A549 (cell line): ENCODE measurements at regions not wholly inside any gene's neighbourhood (a gene's known extent, or its start where the extent isn't known, plus 50 kb on each side); places are given as distances from the start of the nearest gene placed in this dataset.

Experiments used
- ATAC-seq, 2 experiments: fragments of 200-7000 bp in 1 of 2; fragments of >200 bp in 1 of 2; cut with Nextera tagmentation in 1 of 2; cut with Tn5 transposase in 1 of 2; 3 replicates each; pipeline versions ENCODE4 v1.8.0 to v1.9.1; 2018 to 2020; ENCODE audit warnings: mild to moderate bottlenecking in 1 of 2, moderate library complexity in 1 of 2
- CTCF ChIA-PET: fragments of 300-600 bp; sonication (Branson Sonifier 250); formaldehyde crosslinking; extraction: SDS; loops from one replicate; lab custom pipeline; 2021; ENCODE audit warnings: antibody characterized with exemption, inconsistent platforms; lab: Yijun Ruan, JAX
- POLR2A ChIA-PET: fragments of 350-600 bp; formaldehyde crosslinking; extraction: SDS; loops from one replicate; lab custom pipeline; 2021; ENCODE audit warnings: antibody characterized with exemption, inconsistent platforms; lab: Yijun Ruan, JAX
- DNase-seq, 2 experiments: peaks; one replicate each; pipeline versions ENCODE4 v3.0.0 to v3.0.0-alpha.2; 2011 to 2016; ENCODE audit warnings: low read depth in 1 of 2, low spot score in 1 of 2
- FAIRE-seq: peaks from 2 replicates; lab custom pipeline; 2011; peaks lifted over from hg19 to GRCh38; lab: Jason Lieb, UNC
- H3K27ac ChIP-seq, 2 experiments: fragments of >200 bp; sonication (Bioruptor Twin); formaldehyde crosslinking; 3 replicates each; pipeline ENCODE4 v1.5.1; 2016 to 2017
- H3K4me1 ChIP-seq: fragments of >200 bp; sonication (Bioruptor Twin); formaldehyde crosslinking; 3 replicates; pipeline ENCODE4 v1.6.1; 2016
- H3K4me2 ChIP-seq: fragments of >200 bp; sonication (Bioruptor Twin); formaldehyde crosslinking; 3 replicates; pipeline ENCODE4 v1.6.1; 2016
- H3K4me3 ChIP-seq: fragments of >200 bp; sonication (Bioruptor Twin); formaldehyde crosslinking; 3 replicates; pipeline ENCODE4 v1.5.1; 2016
- H3K9me3 ChIP-seq: fragments of >200 bp; sonication (Bioruptor Twin); formaldehyde crosslinking; 3 replicates; pipeline ENCODE4 v1.6.1; 2016
- BCL3 ChIP-seq: fragments of >200 bp; sonication (Bioruptor Twin); formaldehyde crosslinking; IDR thresholded peaks from 3 replicates; pipeline ENCODE4 v1.6.1; 2016
- CEBPB ChIP-seq, 2 experiments: fragments of >200 bp in 1 of 2; sonication (Bioruptor Twin) in 1 of 2; formaldehyde crosslinking in 1 of 2; IDR thresholded peaks; 2 replicates each; pipeline ENCODE4 v1.6.1; 2012 to 2016
- CHD2 ChIP-seq: fragments of 150-350 bp; IDR thresholded peaks from 2 replicates; pipeline ENCODE4 v1.6.1; 2014; ENCODE audit warnings: low read length; ENCODE audit not compliant: partially characterized antibody
- CTCF ChIP-seq: fragments of >200 bp; sonication (Bioruptor Twin); formaldehyde crosslinking; IDR thresholded peaks from 3 replicates; pipeline ENCODE4 v1.5.1; 2016
- ELK1 ChIP-seq: fragments of 150-350 bp; IDR thresholded peaks from 2 replicates; pipeline ENCODE4 v1.6.1; 2014; ENCODE audit warnings: low read depth, mild to moderate bottlenecking, low read length
- ESRRA ChIP-seq: fragments of 150-350 bp; IDR thresholded peaks from 2 replicates; pipeline ENCODE4 v1.6.1; 2014; ENCODE audit warnings: mild to moderate bottlenecking, low read length, borderline replicate concordance
- FOXS1 ChIP-seq: fragments of 250-450 bp; sonication (Bioruptor Pico); IDR thresholded peaks from 2 replicates; pipeline ENCODE4 v1.5.0; 2020; ENCODE audit warnings: mild to moderate bottlenecking, moderate library complexity
- GATA3 ChIP-seq: IDR thresholded peaks from 2 replicates; pipeline ENCODE4 v1.6.1; 2012; ENCODE audit warnings: borderline replicate concordance
- HDAC2 ChIP-seq: fragments of 200-600 bp; sonication (generic); IDR thresholded peaks from 2 replicates; pipeline ENCODE4 v1.6.1; 2016
- HES2 ChIP-seq: fragments of >200 bp; sonication (Bioruptor Twin); formaldehyde crosslinking; IDR thresholded peaks from 2 replicates; pipeline ENCODE4 v1.6.1; 2016
- HOXB5 ChIP-seq: fragments of 250-450 bp; sonication (Bioruptor Pico); IDR thresholded peaks from 2 replicates; pipeline ENCODE4 v1.5.0; 2020; ENCODE audit warnings: mild to moderate bottlenecking, moderate library complexity
- JUNB ChIP-seq: fragments of >200 bp; sonication (Bioruptor Twin); formaldehyde crosslinking; IDR thresholded peaks from 2 replicates; pipeline ENCODE4 v1.6.1; 2016
- MAFK ChIP-seq: fragments of 450-650 bp; IDR thresholded peaks from 2 replicates; pipeline ENCODE4 v1.6.1; 2014; ENCODE audit not compliant: partially characterized antibody
- MAX ChIP-seq: IDR thresholded peaks from 2 replicates; pipeline ENCODE4 v1.6.1; 2012
- NR3C1 ChIP-seq: fragments of >200 bp; sonication (Bioruptor Twin); formaldehyde crosslinking; IDR thresholded peaks from 3 replicates; pipeline ENCODE4 v1.6.1; 2017
- PBX3 ChIP-seq: IDR thresholded peaks from 2 replicates; pipeline ENCODE4 v1.6.1; 2012
- POLR2A ChIP-seq: IDR thresholded peaks from 2 replicates; pipeline ENCODE4 v1.6.1; 2012; ENCODE audit warnings: mild to moderate bottlenecking, low read length
- RARB ChIP-seq: fragments of 250-450 bp; sonication (Bioruptor Pico); IDR thresholded peaks from 2 replicates; pipeline ENCODE4 v1.8.0; 2021; ENCODE audit warnings: mild to moderate bottlenecking, moderate library complexity
- RCOR1 ChIP-seq: fragments of 150-350 bp; IDR thresholded peaks from 2 replicates; pipeline ENCODE4 v1.6.1; 2014; ENCODE audit warnings: antibody characterized with exemption, low read length, low read depth
- REST ChIP-seq: fragments of 200-600 bp; sonication (generic); IDR thresholded peaks from 2 replicates; pipeline ENCODE4 v1.6.1; 2016; ENCODE audit warnings: antibody characterized with exemption, mild to moderate bottlenecking, moderate library complexity
- RNF2 ChIP-seq: fragments of 200-600 bp; sonication (generic); IDR thresholded peaks from 2 replicates; pipeline ENCODE4 v1.6.1; 2016; ENCODE audit warnings: low read depth, mild to moderate bottlenecking, antibody characterized with exemption, moderate library complexity, borderline replicate concordance
- SREBF2 ChIP-seq: fragments of 450-650 bp; IDR thresholded peaks from 2 replicates; pipeline ENCODE4 v1.6.1; 2014; ENCODE audit warnings: mild to moderate bottlenecking, moderate library complexity
- TP53 ChIP-seq: fragments of 250-450 bp; sonication (Bioruptor Pico); IDR thresholded peaks from 2 replicates; pipeline ENCODE4 v1.5.0; 2021; ENCODE audit warnings: mild to moderate bottlenecking, moderate library complexity
- ZC3H11A ChIP-seq: fragments of 450-650 bp; IDR thresholded peaks from 2 replicates; pipeline ENCODE4 v1.6.1; 2014; ENCODE audit warnings: antibody characterized with exemption, mild to moderate bottlenecking
- WGBS: methylation state at CpG from one replicate; pipeline ENCODE4 v1.1.6; 2017; ENCODE audit errors: missing lambda C conversion rate; 5-methylcytosine and 5-hydroxymethylcytosine counted together

GRCh38 chr1:83512373-83513193, 486.3 kb downstream of the TTLL7 start:
- 46% methylated on average over 2 of the region's 2 CpGs for WGBS
- FAIRE-seq (no peak), ATAC-seq (no peak), DNase-seq (no peak)
- ChIA-PET POLR2A (no interaction called here), CTCF (no interaction called here)
- no peaks in the 10 kb centered on the region for H3K9me3 ChIP-seq
- TF ChIP-seq ZC3H11A (no peak), PBX3 (no peak), POLR2A (no peak), HES2 (no peak), GATA3 (no peak)
- no peak overlapping the region for H3K27ac ChIP-seq
- no peak overlapping the region for H3K4me2 ChIP-seq
- no peaks in the 10 kb centered on the region for H3K4me1 ChIP-seq
- H3K4me3 ChIP-seq, result no peak overlapping the region

- no peak overlapping the region for H3K4me3 ChIP-seq
- ATAC-seq (no peak), DNase-seq (no peak), FAIRE-seq (no peak)
- ChIA-PET POLR2A (no interaction called here), CTCF (no interaction called here)
- no peak overlapping the region for H3K27ac ChIP-seq
- no peak overlapping the region for H3K4me2 ChIP-seq
- 2% methylated on average over 2 of the region's 2 CpGs for WGBS
- no peak for TF ChIP-seq GATA3
- TF ChIP-seq HES2, result no peak
- no peak for TF ChIP-seq FOXS1 (CRISPR knock-in tag)
- no peak for TF ChIP-seq NR3C1
- no peak for TF ChIP-seq ESRRA
- TF ChIP-seq CEBPB (IDR thresholded peaks at IDR 0.05), result no peak
- TF ChIP-seq TP53 (CRISPR knock-in tag), result no peak
- TF ChIP-seq SREBF2, result no peak
- TF ChIP-seq RNF2, result no peak
- no peak for TF ChIP-seq CTCF
- no peak for TF ChIP-seq RARB
- no peak for TF ChIP-seq MAFK
- TF ChIP-seq HDAC2, result no peak
- no peak for TF ChIP-seq MAX
- no peak for TF ChIP-seq ELK1
- no peaks in the 10 kb centered on the region for H3K9me3 ChIP-seq
- H3K4me1 ChIP-seq, result no peaks in the 10 kb centered on the region
These were observed 487.7 kb downstream of the TTLL7 start for GRCh38 chr1:83511146-83511726.

- no peaks in the 10 kb centered on the region for H3K4me1 ChIP-seq
- no peaks in the 10 kb centered on the region for H3K9me3 ChIP-seq
- FAIRE-seq (no peak), ATAC-seq (no peak), DNase-seq (no peak)
- no peak overlapping the region for H3K4me2 ChIP-seq
- CTCF ChIA-PET, result no interaction called here
- 0% methylated on average over 2 of the region's 2 CpGs for WGBS
- POLR2A ChIA-PET, result no interaction called here
- H3K27ac ChIP-seq, result no peak overlapping the region
- H3K4me3 ChIP-seq, result no peak overlapping the region
- no peak for TF ChIP-seq RCOR1
- no peak for TF ChIP-seq JUNB
- no peak for TF ChIP-seq REST
- no peak for TF ChIP-seq GATA3
- TF ChIP-seq RNF2, result no peak
- TF ChIP-seq HOXB5 (CRISPR knock-in tag), result no peak
- no peak for TF ChIP-seq CHD2
- no peak for TF ChIP-seq BCL3
These were observed 489.6 kb downstream of the TTLL7 start for GRCh38 chr1:83509301-83509781.
